ENCODE measurements at regions not wholly inside any gene's neighbourhood (a gene's known extent, or its start where the extent isn't known, plus 50 kb on each side); places are given as distances from the start of the nearest gene placed in this dataset.
"Not testable (repeated sequence)": the region's sequence is repeated elsewhere in the genome, so short reads cannot be mapped to it uniquely, and the experiment has no call there.

DNA sequence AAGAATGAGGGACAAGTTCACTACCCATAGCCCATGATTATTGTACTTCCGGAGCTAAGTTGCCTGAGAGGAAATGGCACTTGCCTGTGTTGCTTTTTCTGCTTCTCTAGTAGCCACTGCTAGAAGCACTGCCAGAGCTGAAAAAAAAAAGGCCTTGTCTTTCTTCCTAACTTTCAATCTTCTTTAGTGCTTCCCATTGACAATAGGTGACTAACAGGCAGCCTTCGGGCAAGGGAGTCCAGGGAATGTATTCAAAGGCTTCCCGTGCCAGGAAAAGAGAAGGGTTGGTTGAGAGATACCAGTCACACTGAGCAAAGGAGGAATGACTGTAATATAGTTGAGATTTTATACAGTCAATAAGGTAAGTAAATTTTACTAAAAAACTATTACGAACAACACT lies 242.0 kb downstream of the CALCRL start:
- DNase-seq (ENCODE audit: low spot score), result no peak

- no peak for DNase-seq (ENCODE audit: low spot score)
Observed at GRCh38 chr2:187198136-187198535, 249.9 kb downstream of the CALCRL start.

DNA sequence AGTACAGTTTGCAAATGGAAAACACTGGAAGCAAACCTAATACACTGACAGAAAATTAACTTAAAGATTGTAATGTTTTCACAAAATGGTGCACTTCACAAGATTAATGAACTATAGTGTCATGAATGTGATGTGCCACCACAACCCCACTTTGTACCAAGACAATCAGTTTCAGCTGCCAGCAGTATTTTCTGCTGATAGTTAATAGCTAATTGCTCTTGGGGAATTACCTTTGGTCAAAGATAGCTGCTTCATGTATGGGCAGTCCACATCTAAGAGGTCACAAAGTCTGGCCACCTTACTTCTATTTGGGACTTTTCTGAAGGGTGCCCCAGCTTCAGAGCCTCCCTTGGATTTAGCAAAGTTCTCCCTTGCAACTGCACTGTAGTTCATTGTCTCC lies 254.0 kb downstream of the CALCRL start:
- DNase-seq (ENCODE audit: low spot score), result no peak

DNA sequence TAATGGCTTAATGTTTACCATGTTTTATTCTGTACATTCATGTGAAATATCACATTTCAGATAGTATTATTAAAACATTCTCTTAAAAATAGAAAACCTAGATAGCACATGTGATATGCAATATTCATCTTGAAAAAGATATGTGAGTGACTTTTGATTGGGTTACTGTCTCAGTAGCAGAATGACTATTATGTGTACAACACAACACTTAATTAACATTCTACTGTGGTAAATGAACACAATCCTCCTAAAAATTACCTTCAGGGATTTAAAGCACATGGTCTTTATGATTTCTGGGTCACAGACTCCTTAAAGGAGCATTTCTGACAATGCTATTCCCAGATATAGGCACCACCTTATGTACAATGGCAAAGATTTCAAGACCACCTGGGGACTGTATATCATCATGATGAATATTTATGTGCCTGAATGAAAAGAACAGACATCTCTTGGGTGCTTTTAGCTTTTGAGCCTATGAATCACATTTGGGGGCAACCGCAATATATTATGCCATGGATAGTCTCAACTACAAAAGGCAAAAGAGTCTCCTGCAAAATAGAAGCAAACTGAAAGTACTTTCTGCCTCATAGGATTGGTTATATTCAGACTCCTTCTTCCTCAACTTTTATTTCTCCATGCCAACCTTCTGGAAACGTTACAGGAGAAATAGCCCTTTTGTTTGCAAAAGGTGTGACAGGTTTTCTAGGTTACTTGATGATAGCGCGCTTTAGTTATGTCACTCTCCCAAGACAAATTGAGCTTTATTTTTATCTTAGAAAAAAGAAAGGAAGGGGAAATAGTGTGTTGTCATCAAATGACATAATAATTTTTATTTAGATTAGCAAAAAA lies 259.0 kb downstream of the CALCRL start:
- DNase-seq (ENCODE audit: low spot score), result no peak

GRCh38 chr2:187187519-187187918 lies 260.5 kb downstream of the CALCRL start:
- DNase-seq (ENCODE audit: low spot score), result no peak

DNA sequence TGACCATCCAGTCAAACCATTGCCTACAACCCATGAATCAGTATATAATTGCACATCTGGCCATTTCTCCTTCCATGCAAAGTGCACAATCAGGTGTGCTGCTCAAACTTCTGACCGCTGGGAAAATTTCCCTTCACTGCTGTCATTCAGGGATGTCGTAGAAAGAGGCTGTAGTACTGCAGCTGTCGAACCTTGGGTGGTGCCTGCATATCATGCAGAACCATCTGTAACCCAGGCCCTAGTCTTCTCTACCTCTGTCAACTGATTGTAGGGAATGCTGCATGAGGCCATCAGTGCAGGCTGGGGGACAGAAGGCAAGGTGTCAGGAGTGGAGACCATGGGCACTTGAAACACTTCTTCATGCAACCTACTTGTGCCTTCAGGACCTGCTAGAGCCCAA lies 267.5 kb downstream of the CALCRL start:
- no peak for DNase-seq (ENCODE audit: low spot score)

DNA sequence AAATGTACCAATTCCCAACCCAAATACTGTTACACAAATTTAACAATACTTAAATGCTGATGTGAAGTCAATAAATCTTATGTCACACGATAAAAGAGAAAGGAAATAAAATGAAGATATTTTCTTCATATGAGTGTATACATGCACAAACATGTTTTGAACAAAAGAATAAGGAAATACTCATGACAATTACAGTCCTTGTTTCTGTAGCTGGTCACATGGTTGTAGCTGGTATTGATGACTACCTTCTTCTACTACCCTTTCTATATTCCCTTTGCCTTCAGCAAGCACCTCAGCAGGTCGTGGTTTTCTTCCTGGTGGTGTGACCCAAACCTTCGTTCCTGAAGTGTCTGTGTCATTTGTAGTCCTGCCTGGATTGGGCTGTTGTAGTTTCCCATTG lies 269.2 kb downstream of the CALCRL start:
- DNase-seq (ENCODE audit: low spot score), result not testable (repeated sequence)

DNA sequence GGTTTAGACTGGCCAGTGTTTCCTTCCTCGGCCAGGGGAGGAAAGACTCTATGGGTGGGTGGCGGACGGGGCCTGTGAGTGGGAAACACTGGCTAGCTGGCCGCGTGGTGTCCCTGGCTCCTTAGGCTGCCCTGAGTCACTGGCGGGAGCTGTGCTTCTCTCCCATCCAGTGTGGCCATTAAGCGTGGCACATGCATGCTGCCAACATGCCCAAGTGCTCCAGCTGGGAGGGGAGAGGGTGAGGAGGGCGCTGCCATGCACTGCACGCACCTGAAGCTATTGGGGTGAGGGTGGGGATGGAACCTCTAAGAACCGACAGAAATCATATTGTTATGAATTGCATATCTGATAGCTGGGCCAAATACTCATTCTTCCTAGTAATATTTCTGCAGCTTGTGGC lies 270.8 kb downstream of the CALCRL start:
- no peak for DNase-seq (ENCODE audit: low spot score)

DNA sequence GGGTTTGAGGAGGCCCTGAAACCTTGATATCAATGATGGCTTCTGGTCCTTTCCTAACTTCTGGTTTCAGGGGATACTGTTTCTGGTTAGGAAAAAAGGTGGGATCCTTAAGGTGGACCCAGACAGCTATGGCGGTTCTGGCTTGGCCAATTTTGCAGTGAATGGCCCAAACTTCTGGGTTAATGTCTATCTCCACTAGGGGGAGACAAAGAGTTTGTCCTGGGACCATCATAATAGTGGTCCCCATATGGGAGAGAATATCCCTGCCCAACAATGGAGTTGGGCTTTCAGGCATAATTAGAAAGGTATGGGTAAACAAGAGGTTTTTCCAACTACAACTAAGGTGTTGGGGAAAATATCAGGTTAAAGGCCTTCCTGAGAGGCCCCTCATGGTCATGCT lies 273.5 kb downstream of the CALCRL start:
- peak; percentile 7 for DNase-seq (ENCODE audit: low spot score)

DNA sequence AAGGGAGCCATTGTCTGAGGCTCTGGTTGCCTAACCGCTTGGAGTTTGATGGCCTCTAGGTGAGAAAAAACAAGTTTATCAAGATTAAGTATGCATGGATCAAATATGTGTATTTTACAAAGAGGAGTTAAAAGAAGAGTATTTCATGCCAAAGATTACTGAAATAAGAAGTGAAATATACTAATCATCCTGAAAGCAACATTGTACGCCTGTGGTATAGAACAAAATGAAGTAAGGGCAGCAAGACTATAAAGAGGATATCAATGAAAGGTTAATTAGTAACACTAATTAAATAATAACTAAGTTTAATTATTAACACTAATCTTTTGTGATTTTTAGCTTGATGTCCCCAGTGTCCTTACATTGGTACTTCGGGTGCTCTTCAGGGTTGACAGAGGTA lies 276.7 kb downstream of the CALCRL start:
- no peak for DNase-seq (ENCODE audit: low spot score)

GRCh38 chr2:187169864-187170263 lies 278.2 kb downstream of the CALCRL start:
- no peak for DNase-seq (ENCODE audit: low spot score)

GRCh38 chr2:187168720-187169713 lies 279.0 kb downstream of the CALCRL start:
- no peak for DNase-seq (ENCODE audit: low spot score)

DNA sequence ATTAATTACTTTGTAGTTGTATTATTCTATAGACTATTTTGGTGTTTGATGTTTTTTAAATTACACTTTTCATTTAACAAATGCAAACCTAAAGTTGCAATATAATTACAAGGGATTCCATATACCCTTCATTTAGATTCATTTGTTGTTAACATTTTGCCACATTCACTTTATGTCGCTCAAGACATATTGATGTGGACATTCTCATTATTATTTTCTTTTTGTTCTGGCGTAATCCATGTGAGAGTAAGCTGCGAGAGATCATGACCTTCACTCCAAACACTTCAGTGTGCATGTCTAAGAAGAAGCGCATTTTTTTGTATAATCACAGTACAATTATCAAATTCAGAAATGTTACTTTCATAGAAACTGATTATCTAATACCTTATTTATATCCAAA lies 280.6 kb downstream of the CALCRL start:
- DNase-seq (ENCODE audit: low spot score), result no peak

DNA sequence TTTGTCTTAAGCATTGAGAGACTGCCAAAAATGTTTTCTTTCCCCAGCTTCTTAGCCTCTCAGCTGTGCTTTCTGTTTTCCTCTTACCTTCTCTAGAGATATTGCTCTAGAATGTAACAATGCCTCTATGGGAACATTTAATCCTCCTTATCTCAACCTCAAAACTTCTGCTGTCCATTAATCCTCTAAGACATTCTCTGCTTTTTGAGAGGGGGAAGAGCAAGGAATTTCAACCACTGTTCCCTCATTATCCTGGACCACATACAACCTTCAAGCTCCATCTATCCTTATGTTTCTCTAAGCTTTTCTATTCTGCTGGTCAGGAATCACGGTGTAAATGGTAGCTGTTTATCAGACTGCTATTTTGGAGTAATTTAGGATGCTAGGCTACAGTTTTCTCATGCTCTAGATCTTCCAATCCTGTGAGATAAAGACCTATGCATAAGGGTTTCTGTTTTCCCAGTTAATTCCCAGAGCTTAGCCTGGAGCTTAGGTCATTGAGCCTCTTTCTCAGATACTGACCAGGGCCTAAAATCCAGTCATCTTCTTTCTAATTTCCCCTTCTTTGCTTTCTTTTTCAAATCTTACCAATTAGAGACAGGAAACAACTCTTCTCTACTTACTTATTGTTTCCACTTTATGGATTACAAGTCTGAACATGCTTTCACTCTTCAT lies 282.0 kb downstream of the CALCRL start:
- no peak for DNase-seq (ENCODE audit: low spot score)

- DNase-seq (ENCODE audit: low spot score), result no peak
Observed at GRCh38 chr2:187158452-187158851, 289.6 kb downstream of the CALCRL start.

- no peak for DNase-seq (ENCODE audit: low spot score)
Observed at GRCh38 chr2:187157046-187157445, 291.0 kb downstream of the CALCRL start.

DNA sequence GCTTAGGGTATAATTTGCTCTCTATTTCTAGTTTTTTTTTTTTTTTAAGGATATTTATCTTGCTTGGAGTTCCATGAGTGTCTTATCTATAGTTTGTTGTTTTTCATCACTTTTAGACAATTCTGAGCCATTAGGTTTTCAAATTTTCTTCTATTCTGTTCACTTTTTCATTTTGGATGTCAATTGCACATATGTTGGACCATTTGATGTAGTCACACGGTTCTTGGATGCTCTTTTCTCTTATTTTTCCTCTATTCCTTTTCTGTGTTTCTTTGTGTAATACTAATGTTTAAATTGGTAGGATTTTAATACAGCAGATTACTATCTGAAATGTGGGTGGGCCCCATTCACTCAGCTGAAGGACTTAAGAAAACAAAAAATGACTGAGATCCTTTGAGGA lies 292.6 kb downstream of the CALCRL start:
- no peak for DNase-seq (ENCODE audit: low spot score)

DNA sequence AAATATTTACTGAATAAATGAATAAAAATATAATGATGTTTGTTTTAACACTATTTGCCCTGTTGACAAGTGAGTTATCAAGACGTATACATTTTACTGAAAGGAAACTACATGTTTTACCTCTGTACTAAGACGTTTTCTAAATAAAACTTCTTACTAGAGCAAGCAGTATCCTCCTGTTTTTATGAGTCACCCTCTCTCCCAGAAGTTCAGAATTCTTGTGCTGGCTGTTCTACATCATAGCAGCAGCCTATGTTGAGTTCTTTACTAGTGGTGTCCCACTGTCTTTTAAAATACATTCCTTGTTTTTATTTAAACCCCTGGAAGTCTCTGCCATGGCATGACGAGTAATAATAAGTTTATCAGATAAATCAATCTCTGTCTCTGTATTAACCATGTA lies 297.4 kb downstream of the CALCRL start:
- no peak for DNase-seq (ENCODE audit: low spot score)

DNA sequence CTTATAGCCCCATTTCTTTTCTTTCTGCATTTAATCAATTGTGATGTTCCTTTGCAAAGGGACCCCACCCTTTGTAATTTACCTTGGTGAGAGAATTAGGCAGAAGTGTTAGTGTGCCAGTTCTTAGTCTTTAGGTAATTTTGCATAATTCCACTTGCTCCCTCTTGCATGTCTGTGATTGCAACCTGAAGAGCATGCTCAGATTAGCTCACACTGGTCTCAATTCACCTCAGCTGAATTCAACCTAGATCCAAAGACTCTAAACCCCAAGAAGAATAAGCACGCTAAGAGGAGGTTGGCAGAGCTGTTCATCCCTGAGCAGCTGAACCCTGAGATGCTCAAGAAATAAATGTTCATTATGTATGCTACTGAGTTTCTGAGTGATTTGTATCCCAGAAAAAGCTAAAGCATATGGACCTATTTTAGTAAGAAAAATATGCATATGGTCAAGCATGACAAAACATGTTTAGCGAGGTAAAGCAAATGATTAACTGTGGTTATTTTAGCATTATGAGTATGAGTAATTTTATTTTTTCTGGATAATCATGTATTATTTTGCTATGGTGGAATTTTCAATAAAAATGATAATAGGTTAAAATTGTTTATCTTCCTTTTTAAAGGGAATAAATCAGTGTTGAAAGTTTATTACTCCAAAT lies 299.2 kb upstream of the ZSWIM2 start:
- DNase-seq (ENCODE audit: low spot score), result no peak

DNA sequence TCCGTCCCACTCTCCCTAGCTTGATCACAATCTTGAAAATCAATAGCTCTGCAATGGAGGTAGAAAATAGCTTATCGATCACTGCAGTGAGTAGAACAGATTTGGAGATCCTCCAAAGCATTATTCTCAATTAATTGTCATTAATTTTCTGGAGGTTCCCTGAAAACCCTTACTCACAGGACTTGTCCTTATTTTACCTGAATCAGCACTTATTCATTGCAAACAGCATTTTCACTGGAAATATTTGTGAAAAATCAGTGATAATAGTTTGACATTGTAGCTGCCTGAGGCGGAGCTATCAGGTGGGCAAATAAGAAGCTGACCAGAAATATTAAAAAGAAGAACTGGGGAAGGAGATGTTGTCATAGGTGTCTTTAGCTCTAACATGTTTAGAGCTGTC lies 294.6 kb upstream of the ZSWIM2 start:
- DNase-seq (ENCODE audit: low spot score), result no peak

- no peak for DNase-seq (ENCODE audit: low spot score)
Observed at GRCh38 chr2:187139469-187139868, 290.5 kb upstream of the ZSWIM2 start.

DNA sequence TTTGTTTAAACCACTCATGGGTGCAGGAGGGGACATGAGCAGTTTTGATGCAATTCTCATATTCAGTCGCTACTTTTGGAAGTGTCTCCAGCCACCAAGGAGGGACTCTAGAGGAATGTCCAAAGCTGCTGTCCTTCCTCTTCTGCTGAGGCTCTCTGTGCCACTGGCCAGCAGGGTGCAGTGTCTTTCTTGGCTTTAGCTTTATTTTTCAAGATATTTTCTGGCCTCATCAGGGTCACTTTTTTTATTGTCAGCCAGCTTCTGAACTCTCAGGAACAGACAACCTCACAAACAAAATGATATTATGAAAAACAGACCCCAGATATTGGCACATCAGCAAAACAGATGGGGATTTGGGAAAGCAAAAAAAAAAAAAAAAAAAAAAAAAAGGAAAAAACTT lies 289.3 kb upstream of the ZSWIM2 start:
- DNase-seq (ENCODE audit: low spot score), result peak; percentile 37
